Uterus (tissue), 3 donors: ENCODE measurements at regions not wholly inside any gene's neighbourhood (a gene's known extent, or its start where the extent isn't known, plus 50 kb on each side); places are given as distances from the start of the nearest gene placed in this dataset.

Experiments
- DNase-seq, 2 donors: peaks; one replicate each; pipeline ENCODE4 v3.0.0-alpha.2; 2019 to 2020
- H3K27ac ChIP-seq, 2 donors: fragments of 200-600 bp; sonication (generic); 1 replicate in 1 of 2; 2 replicates in 1 of 2; pipeline ENCODE4 v1.5.1; 2016 to 2018
- H3K27me3 ChIP-seq, 2 donors: fragments of 200-600 bp; sonication (generic); one replicate each; pipeline ENCODE4 v1.5.1; 2018 to 2019; ENCODE audit warnings: control low read depth in 1 of 2
- H3K36me3 ChIP-seq, 2 donors: fragments of 200-600 bp; sonication (generic); one replicate each; pipeline ENCODE4 v1.5.1; 2019; ENCODE audit warnings: control low read depth in 1 of 2
- H3K4me1 ChIP-seq, 2 donors: fragments of 200-600 bp; sonication (generic); one replicate each; pipeline ENCODE4 v1.5.1; 2018 to 2019; ENCODE audit warnings: control low read depth in 1 of 2
- H3K4me3 ChIP-seq, 2 donors: fragments of 200-600 bp; sonication (generic); 1 replicate in 1 of 2; 2 replicates in 1 of 2; pipeline ENCODE4 v1.5.1; 2018 to 2019; ENCODE audit warnings: mild to moderate bottlenecking in 1 of 2
- H3K9me3 ChIP-seq, 2 donors: fragments of 200-600 bp; sonication (generic); one replicate each; pipeline ENCODE4 v1.5.1; 2019; ENCODE audit warnings: control low read depth in 1 of 2
- POLR2A ChIP-seq, 2 donors: fragments of 450-650 bp; IDR thresholded peaks; one replicate each; pipeline ENCODE4 v1.6.1; 2016; ENCODE audit warnings: antibody characterized with exemption in 2 of 2, mild to moderate bottlenecking in 1 of 2, moderate library complexity in 1 of 2
- intact Hi-C: fragments of 100-400 bp; cut with DNase I; formaldehyde crosslinking; loops from one replicate; pipeline ENCODE4 v1.15.1; 2023; ENCODE audit warnings: low total_unique reads
- TF ChIP-seq, protein P1 (sequence below), 4 experiments: fragments of 200-600 bp in 2 of 4; fragments of 450-650 bp in 2 of 4; sonication (generic) in 2 of 4; IDR thresholded peaks; one replicate each; pipeline ENCODE4 v1.5.1; 2016 to 2019; ENCODE audit warnings: antibody characterized with exemption in 4 of 4, mild to moderate bottlenecking in 2 of 4, moderate library complexity in 1 of 4
- donor health status: DM: yes; HTN: yes; CAD: no.

DNA sequence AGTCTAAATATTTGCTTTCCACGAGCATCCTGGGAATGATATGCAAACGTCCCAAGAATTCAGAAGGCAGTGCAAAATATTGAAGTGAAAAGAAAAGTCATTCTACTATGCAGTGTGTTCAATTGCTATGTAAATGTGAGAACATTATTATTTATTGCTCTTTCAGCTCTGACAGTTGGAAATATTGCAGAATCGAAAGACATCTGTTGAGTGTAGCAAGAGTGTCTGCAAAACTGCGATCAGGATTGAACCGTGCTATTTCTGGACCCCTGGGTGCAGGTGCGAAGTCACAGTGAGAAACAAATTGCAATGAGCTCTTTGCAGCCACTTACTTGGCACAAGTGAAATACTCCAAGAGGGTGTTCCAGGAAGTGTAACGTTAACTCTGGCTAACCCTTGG, 566.4 kb downstream of the AJAP1 start:
- DNase-seq = no peak
- no peaks in the 10 kb centered on the region for H3K27me3 ChIP-seq
- no peaks in the 10 kb centered on the region for H3K36me3 ChIP-seq
- TF ChIP-seq, protein P1, sequence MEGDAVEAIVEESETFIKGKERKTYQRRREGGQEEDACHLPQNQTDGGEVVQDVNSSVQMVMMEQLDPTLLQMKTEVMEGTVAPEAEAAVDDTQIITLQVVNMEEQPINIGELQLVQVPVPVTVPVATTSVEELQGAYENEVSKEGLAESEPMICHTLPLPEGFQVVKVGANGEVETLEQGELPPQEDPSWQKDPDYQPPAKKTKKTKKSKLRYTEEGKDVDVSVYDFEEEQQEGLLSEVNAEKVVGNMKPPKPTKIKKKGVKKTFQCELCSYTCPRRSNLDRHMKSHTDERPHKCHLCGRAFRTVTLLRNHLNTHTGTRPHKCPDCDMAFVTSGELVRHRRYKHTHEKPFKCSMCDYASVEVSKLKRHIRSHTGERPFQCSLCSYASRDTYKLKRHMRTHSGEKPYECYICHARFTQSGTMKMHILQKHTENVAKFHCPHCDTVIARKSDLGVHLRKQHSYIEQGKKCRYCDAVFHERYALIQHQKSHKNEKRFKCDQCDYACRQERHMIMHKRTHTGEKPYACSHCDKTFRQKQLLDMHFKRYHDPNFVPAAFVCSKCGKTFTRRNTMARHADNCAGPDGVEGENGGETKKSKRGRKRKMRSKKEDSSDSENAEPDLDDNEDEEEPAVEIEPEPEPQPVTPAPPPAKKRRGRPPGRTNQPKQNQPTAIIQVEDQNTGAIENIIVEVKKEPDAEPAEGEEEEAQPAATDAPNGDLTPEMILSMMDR (IDR thresholded peaks at IDR 0.05) = no peak
- TF ChIP-seq POLR2A (IDR thresholded peaks at IDR 0.05) = no peak
- no peaks in the 10 kb centered on the region for H3K4me1 ChIP-seq
- H3K27ac ChIP-seq = no peak overlapping the region
- no peak overlapping the region for H3K4me3 ChIP-seq
- intact Hi-C loops = no loop called here
- no peaks in the 10 kb centered on the region for H3K9me3 ChIP-seq

DNA sequence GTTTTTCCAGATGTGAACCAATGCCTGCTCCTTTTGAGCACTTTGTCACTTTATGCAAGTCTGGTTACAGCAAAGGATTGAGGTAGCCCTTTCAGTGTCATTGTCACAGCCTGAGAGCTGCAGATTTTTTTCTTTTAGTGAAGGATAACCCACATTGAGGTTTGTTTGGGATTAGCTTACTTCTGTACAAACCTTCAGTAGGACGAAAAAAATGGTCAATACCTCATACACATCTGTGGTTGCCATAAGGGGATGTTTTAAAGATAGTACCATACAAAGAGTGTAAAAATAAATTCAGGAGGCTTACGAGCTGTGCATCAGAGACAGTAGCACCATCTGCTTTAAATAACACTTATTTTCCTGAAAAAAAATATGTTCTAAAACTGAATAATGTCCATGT, 566.0 kb downstream of the AJAP1 start:
- Histone ChIP-seq H3K4me1 (no peaks in the 10 kb centered on the region), H3K36me3 (no peaks in the 10 kb centered on the region), H3K4me3 (no peak overlapping the region), H3K27ac (no peak overlapping the region), H3K27me3 (no peaks in the 10 kb centered on the region), H3K9me3 (no peaks in the 10 kb centered on the region)
- intact Hi-C loops = no loop called here
- DNase-seq = no peak
- no peak for TF ChIP-seq POLR2A (IDR thresholded peaks at IDR 0.05)
- TF ChIP-seq, protein P1 (IDR thresholded peaks at IDR 0.05) = no peak

DNA sequence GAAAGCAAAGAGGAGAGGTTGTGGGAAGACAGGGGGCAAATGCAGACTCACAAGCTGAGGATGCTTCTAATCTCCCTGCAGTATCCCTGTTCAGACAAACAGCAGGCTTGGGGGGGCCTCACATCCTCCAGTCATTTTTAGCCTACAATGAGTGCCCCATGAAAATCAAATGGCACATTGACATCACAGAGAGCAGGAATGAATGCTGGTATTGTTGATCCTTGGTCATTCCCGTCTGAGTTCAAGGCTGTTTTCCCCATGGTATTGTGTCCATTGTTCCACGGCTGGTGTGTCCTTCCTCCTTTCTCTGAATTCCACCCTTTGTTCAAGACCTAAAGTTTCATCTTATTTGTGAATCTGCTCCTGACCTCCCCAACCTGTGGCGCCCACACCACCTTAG, 545.6 kb downstream of the AJAP1 start:
- H3K36me3 ChIP-seq = no peaks in the 10 kb centered on the region
- H3K27me3 ChIP-seq = no peaks in the 10 kb centered on the region
- intact Hi-C loops = no loop called here
- H3K4me1 ChIP-seq = no peaks in the 10 kb centered on the region
- TF ChIP-seq, protein P1 (IDR thresholded peaks at IDR 0.05) = no peak
- no peak overlapping the region for H3K4me3 ChIP-seq
- no peaks in the 10 kb centered on the region for H3K9me3 ChIP-seq
- H3K27ac ChIP-seq = no peak overlapping the region
- DNase-seq = no peak

DNA sequence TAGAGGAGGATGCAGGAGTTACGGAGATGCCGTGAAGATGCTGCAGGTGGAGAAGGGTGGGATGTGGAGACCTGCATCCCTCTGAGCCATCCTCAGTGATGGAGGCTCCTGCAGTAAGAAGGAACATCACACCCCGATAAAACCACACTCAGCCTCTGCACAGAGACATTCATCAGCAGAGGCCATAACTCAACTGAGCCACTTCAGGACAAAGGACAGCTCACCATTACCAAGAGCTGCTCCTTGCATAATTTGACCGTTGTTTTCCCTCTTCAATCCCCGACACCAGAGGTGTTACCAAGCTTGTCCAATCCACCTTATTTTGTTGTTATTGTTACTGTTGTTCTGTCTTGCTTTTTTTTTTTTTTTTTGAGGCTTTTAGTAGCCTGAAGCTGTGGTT, 543.9 kb downstream of the AJAP1 start:
- Histone ChIP-seq H3K36me3 (no peaks in the 10 kb centered on the region), H3K4me1 (no peaks in the 10 kb centered on the region), H3K9me3 (no peaks in the 10 kb centered on the region), H3K27ac (no peak overlapping the region), H3K27me3 (no peaks in the 10 kb centered on the region), H3K4me3 (no peak overlapping the region)
- TF ChIP-seq POLR2A (IDR thresholded peaks at IDR 0.05) = no peak
- TF ChIP-seq, protein P1 (IDR thresholded peaks at IDR 0.05) = no peak
- DNase-seq = no peak
- intact Hi-C loops = no loop called here

DNA sequence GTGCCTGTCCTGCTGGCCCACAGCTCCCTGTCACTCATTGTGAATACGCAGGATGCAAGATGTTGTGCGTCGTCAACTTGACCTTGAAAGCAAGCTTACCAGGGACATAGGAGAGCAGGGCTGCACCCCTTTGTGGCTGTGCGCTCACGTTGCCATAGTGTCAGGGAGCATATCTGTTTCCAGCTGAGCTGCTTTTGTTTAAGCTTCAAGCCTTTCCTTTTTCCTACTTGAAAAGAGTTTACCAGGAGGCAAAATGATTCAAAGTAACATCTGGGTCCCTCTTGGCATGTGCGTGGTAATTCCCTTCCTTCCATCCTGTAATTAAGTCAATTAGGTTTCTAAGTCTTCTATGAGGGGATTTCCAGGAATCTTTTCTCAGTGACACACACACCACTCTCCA, 537.1 kb downstream of the AJAP1 start:
- Histone ChIP-seq H3K27me3 (no peaks in the 10 kb centered on the region), H3K36me3 (no peaks in the 10 kb centered on the region), H3K9me3 (no peaks in the 10 kb centered on the region), H3K4me1 (no peaks in the 10 kb centered on the region), H3K27ac (no peak overlapping the region), H3K4me3 (no peak overlapping the region)
- intact Hi-C loops = no loop called here
- TF ChIP-seq, protein P1 (IDR thresholded peaks at IDR 0.05) = no peak
- TF ChIP-seq POLR2A (IDR thresholded peaks at IDR 0.05) = no peak
- no peak for DNase-seq
